H4 (cell line): ENCODE measurements at regions not wholly inside any gene's neighbourhood (a gene's known extent, or its start where the extent isn't known, plus 50 kb on each side); places are given as distances from the start of the nearest gene placed in this dataset.

Experiments used
- DNase-seq: peaks from one replicate; pipeline ENCODE4 v3.0.0-alpha.2; 2015; ENCODE audit warnings: low spot score

GRCh38 chr5:17431272-17432050 lies 66.6 kb upstream of the TAF11L2 start:
- DNase-seq: no peak

- DNase-seq: no peak
Observed at GRCh38 chr5:17432569-17432968, 65.5 kb upstream of the TAF11L2 start.

GRCh38 chr5:17433406-17433805 lies 64.6 kb upstream of the TAF11L2 start:
- no peak for DNase-seq

DNA sequence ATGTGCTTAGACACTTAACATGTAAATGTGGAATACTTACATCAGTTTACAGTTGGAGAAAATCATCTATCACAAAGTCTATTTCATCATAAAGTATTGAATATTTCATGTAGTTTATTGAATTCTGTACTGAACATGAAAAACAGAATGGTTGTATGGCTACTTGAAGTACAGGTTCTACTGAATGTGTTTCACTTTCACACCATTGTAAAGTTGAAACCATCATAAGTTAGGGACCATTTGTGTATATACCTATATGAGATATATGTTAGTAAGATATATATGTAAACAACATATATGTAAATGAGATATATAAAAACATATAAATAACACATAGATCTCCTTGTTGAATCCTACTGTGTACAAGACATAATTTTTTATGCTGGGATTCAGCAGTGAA lies 63.0 kb upstream of the TAF11L2 start:
- no peak for DNase-seq

DNA sequence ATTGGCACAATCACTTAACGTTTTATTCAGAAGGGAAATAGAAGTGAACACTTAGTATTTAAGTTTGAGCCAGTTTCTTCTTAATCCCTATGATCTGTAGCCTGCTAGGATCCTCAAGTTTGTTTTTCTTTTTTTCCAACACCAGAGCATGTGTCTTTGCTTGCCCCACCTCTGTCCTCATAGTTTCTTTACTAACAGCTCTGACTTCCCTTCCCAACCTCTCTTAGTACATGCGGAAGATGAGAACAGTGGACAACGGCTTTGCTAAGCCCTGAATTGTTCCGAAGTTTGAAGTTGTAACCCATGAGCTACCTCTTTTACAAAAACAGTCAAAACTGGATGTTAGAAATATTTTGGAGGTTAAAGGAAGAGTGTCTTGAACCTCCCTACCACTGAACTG lies 61.7 kb upstream of the TAF11L2 start:
- no peak for DNase-seq

GRCh38 chr5:17436761-17437221 lies 61.2 kb upstream of the TAF11L2 start:
- no peak for DNase-seq

- DNase-seq: no peak
Observed at GRCh38 chr5:17438027-17438426, 60.0 kb upstream of the TAF11L2 start.

DNA sequence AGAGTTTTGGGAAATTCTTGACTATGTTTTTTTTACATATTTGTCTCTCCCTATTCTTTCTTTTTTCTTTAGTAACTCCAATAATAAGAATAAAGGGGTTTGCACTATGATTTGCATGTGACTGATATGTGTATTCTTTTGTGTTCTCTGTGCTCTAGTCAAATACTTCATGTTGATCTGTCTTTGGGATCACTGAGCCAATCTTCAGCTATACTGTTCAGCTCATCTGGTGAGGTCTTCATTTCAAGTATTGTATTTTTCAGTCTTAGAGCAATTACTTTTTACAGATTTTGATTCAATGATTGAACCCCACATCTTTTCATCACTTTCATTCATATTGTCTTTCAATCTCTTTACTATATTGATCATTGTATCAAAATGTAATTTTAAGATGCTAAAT lies 58.1 kb upstream of the TAF11L2 start:
- no peak for DNase-seq

GRCh38 chr5:17440766-17441165 lies 57.3 kb upstream of the TAF11L2 start:
- no peak for DNase-seq

DNA sequence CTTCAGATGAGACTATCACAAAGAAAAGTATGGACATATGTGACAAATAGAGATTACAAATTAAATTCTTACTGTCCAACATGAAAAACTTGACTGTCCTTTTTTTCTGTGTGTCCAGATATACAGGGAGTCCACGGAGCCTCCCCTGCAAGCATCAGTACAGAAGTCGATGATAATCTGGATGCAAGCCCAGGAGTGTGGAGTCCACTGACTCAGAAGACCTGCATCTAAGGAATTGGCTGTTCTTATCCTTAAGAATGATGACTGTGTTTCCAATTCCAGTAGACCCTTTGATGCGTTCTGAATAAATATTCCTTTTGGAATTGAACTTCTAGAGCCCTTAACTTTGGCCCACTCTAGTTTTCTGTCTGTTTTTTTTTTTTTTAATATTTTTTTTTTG lies 56.7 kb upstream of the TAF11L2 start:
- no peak for DNase-seq

DNA sequence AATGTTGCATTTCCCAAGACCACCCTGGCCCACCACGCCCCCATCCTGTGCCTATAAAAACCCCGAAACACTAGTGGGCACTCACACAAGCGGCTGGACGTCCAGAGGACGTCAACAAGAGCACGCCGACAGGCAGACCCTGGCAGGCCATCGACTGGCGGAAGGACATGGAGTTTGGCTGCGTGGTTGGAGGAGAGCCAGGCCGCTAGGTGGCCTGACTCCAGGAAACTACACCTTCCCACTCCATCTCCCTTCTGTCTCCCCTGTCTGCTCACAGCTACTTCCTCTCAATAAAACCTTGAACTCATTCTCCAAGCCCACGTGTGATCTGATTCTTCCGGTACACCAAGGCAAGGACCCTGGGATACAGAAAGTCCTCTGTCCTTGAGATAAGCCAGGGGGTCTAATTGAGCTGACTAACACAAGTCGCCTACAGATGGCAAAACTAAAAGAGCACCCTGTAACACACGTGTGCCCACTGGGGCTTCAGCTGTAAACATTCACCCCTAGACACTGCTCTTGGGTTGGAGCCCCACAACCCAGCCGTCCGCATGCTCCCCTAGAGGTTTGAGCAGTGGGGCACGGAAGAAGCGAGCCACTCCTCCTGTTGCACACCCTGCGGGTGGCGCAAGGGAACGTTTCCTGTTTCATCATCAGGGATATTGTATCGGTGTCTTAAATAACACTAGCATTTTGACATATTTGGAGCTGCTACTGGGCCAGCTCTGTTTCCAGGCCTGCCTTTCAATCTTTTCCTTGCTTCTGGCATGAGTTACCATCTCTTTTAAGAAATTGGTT lies 54.5 kb upstream of the TAF11L2 start:
- DNase-seq: no peak

DNA sequence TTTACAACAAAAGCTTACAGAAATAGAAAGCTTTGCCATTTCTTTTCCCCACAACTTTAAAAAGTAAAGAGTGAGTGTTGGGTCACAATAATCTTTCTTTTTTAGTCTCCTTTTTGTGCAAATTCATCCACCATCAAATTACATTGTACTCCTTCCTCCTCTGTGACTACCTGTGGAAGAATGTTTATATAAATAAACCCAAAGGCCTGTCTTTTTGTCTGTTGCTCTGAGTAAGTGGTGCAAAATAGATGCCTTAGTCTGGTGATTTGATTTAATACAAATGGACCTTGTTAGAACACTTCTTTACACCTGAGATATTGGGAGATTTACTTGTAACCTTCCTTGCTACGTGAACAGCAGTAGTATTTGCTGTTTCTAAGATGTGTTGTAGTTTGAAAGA lies 53.5 kb upstream of the TAF11L2 start:
- DNase-seq: no peak

DNA sequence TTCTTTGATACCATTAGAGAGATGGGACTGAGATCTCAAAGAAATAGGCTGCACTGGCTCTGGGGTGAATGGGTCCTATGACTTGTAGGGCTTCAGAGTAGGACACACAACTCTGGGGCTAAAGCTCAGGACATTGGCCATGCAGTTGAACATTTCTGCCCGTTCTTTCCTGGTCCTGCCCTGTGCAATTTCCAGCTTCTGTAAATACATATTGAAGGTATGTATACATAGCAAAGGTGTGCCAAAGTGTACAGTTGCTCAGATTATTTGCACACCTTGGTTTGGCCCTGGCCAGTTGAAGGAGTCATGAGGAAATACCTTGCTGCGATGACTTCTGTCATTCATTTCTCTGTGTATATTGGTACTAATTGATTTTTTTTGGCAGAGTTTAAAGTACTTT lies 52.8 kb upstream of the TAF11L2 start:
- DNase-seq: no peak
